ENCODE measurements at regions not wholly inside any gene's neighbourhood (a gene's known extent, or its start where the extent isn't known, plus 50 kb on each side); places are given as distances from the start of the nearest gene placed in this dataset.
A peak's percentile ranks its signal among the peaks of the same experiment; 100 is the strongest.

GRCh38 chr9:86788456-86788855 is 158.8 kb downstream of the GAS1 start:
- Histone ChIP-seq H4K20me1 (ENCODE audit: insufficient read depth) (no peaks in the 10 kb centered on the region), H3F3A (replicated peaks; ENCODE audit: insufficient read depth) (no peaks in the 10 kb centered on the region), H3K4me2 (no peak overlapping the region), H3K9ac (no peak overlapping the region), H2AFZ (ENCODE audit: low read depth) (no peak overlapping the region), H3K4me1 (ENCODE audit: control insufficient read depth in 1 of 2, insufficient read depth in 2 of 2, low read depth in 1 of 2, low read length in 1 of 2) (no peaks in the 10 kb centered on the region; a peak in 1 of 4 replicates), H3K27me3 (ENCODE audit: insufficient read depth) (no peaks in the 10 kb centered on the region), H3K9me2 (no peaks in the 10 kb centered on the region), H3K36me3 (replicated peaks in 1 of 2; ENCODE audit: control insufficient read depth in 1 of 2, insufficient read depth in 2 of 2, low read length in 1 of 2) (no peaks in the 10 kb centered on the region), H3K9me3 (no peaks in the 10 kb centered on the region), H3K27ac (ENCODE audit: low read depth in 2 of 2, low read length in 1 of 2) (no peak overlapping the region), H3K4me3 (ENCODE audit: low read depth in 2 of 2, low read length in 1 of 2) (no peak overlapping the region), H3K79me2 (ENCODE audit: insufficient read depth) (no peaks in the 10 kb centered on the region)
- ChIA-PET CTCF (no interaction called here), POLR2A (no interaction called here)
- WGBS (ENCODE audit: low lambda C conversion rate): 72% methylated on average over 9 of the region's 9 CpGs
- no peak for DNase-seq
- TF ChIP-seq FOSL2 (IDR thresholded peaks at IDR 0.05; ENCODE audit: borderline replicate concordance, low read depth) (no peak), TCF12 (IDR thresholded peaks at IDR 0.05) (no peak)

- H3K79me2 ChIP-seq (ENCODE audit: insufficient read depth): no peaks in the 10 kb centered on the region
- 71% methylated on average over 3 of the region's 3 CpGs for WGBS (ENCODE audit: low lambda C conversion rate)
- H3F3A ChIP-seq (replicated peaks; ENCODE audit: insufficient read depth): no peaks in the 10 kb centered on the region
- TF ChIP-seq EP300 (IDR thresholded peaks at IDR 0.05; ENCODE audit: borderline replicate concordance in 1 of 2, low read depth in 1 of 2, low read length in 1 of 2): no peak
- ChIA-PET POLR2A (no interaction called here), CTCF (no interaction called here)
- no peak for DNase-seq
- H2AFZ ChIP-seq (ENCODE audit: low read depth): no peak overlapping the region
- no peak overlapping the region for H3K9ac ChIP-seq
- H3K4me2 ChIP-seq: no peak overlapping the region
- no peaks in the 10 kb centered on the region for H3K36me3 ChIP-seq (replicated peaks in 1 of 2; ENCODE audit: control insufficient read depth in 1 of 2, insufficient read depth in 2 of 2, low read length in 1 of 2)
- H3K27ac ChIP-seq (ENCODE audit: low read depth in 2 of 2, low read length in 1 of 2): no peak overlapping the region
- no peaks in the 10 kb centered on the region for H4K20me1 ChIP-seq (ENCODE audit: insufficient read depth)
- H3K9me2 ChIP-seq: no peaks in the 10 kb centered on the region; the same call in 1 of the 2 replicates
- H3K4me3 ChIP-seq (ENCODE audit: low read depth in 2 of 2, low read length in 1 of 2): no peak overlapping the region
- H3K27me3 ChIP-seq (ENCODE audit: insufficient read depth): no peaks in the 10 kb centered on the region
- no peaks in the 10 kb centered on the region for H3K4me1 ChIP-seq (ENCODE audit: control insufficient read depth in 1 of 2, insufficient read depth in 2 of 2, low read depth in 1 of 2, low read length in 1 of 2)
- H3K9me3 ChIP-seq: no peaks in the 10 kb centered on the region
Observed at GRCh38 chr9:86783884-86784283, 163.4 kb downstream of the GAS1 start.

- 67% methylated on average over 2 of the region's 2 CpGs for WGBS (ENCODE audit: low lambda C conversion rate)
- Histone ChIP-seq H3K9me2 (no peaks in the 10 kb centered on the region; the same call in 1 of the 2 replicates), H3K9me3 (no peaks in the 10 kb centered on the region), H3K79me2 (ENCODE audit: insufficient read depth) (no peaks in the 10 kb centered on the region), H3K4me3 (ENCODE audit: low read depth in 2 of 2, low read length in 1 of 2) (no peak overlapping the region), H2AFZ (ENCODE audit: low read depth) (no peak overlapping the region), H3K9ac (no peak overlapping the region), H3K27me3 (ENCODE audit: insufficient read depth) (no peaks in the 10 kb centered on the region), H3K4me2 (no peak overlapping the region), H3K4me1 (ENCODE audit: control insufficient read depth in 1 of 2, insufficient read depth in 2 of 2, low read depth in 1 of 2, low read length in 1 of 2) (no peaks in the 10 kb centered on the region), H3K36me3 (replicated peaks in 1 of 2; ENCODE audit: control insufficient read depth in 1 of 2, insufficient read depth in 2 of 2, low read length in 1 of 2) (no peaks in the 10 kb centered on the region), H4K20me1 (ENCODE audit: insufficient read depth) (no peaks in the 10 kb centered on the region), H3F3A (replicated peaks; ENCODE audit: insufficient read depth) (no peaks in the 10 kb centered on the region), H3K27ac (ENCODE audit: low read depth in 2 of 2, low read length in 1 of 2) (no peak overlapping the region)
- no peak for DNase-seq
- TF ChIP-seq MXI1 (IDR thresholded peaks at IDR 0.05; ENCODE audit: low read depth, low read length) (no peak), MEF2A (IDR thresholded peaks at IDR 0.05; ENCODE audit: borderline replicate concordance, low read depth) (no peak), TAF1 (IDR thresholded peaks at IDR 0.05; ENCODE audit: borderline replicate concordance, low read depth, low read length) (no peak)
- CTCF ChIA-PET: no interaction called here
- POLR2A ChIA-PET: no interaction called here
Observed at GRCh38 chr9:86782831-86783230, 164.5 kb downstream of the GAS1 start.

- no peaks in the 10 kb centered on the region for H3K27me3 ChIP-seq (ENCODE audit: insufficient read depth)
- no peak overlapping the region for H3K27ac ChIP-seq (ENCODE audit: low read depth in 2 of 2, low read length in 1 of 2)
- no peaks in the 10 kb centered on the region for H4K20me1 ChIP-seq (ENCODE audit: insufficient read depth)
- WGBS (ENCODE audit: low lambda C conversion rate): 68% methylated on average over 3 of the region's 3 CpGs
- H3K4me3 ChIP-seq (ENCODE audit: low read depth in 2 of 2, low read length in 1 of 2): no peak overlapping the region
- no peaks in the 10 kb centered on the region for H3K9me3 ChIP-seq
- no peak for DNase-seq
- POLR2A ChIA-PET: no interaction called here
- no peaks in the 10 kb centered on the region; the same call in 1 of the 2 replicates for H3K9me2 ChIP-seq
- CTCF ChIA-PET: no interaction called here
- no peaks in the 10 kb centered on the region for H3K4me1 ChIP-seq (ENCODE audit: control insufficient read depth in 1 of 2, insufficient read depth in 2 of 2, low read depth in 1 of 2, low read length in 1 of 2)
- H3K36me3 ChIP-seq (replicated peaks in 1 of 2; ENCODE audit: control insufficient read depth in 1 of 2, insufficient read depth in 2 of 2, low read length in 1 of 2): no peaks in the 10 kb centered on the region
- no peak overlapping the region for H3K4me2 ChIP-seq
- H3F3A ChIP-seq (replicated peaks; ENCODE audit: insufficient read depth): no peaks in the 10 kb centered on the region
- H2AFZ ChIP-seq (ENCODE audit: low read depth): peak overlapping the region; percentile 35; the same call in 1 of the 2 replicates
- no peaks in the 10 kb centered on the region for H3K79me2 ChIP-seq (ENCODE audit: insufficient read depth)
- H3K9ac ChIP-seq: no peak overlapping the region
- TF ChIP-seq GABPA (IDR thresholded peaks at IDR 0.05; ENCODE audit: low read depth) (no peak), NRF1 (IDR thresholded peaks at IDR 0.05; ENCODE audit: low read depth, low read length) (no peak), RXRA (IDR thresholded peaks at IDR 0.05; ENCODE audit: borderline replicate concordance, low read depth) (no peak), JUND (IDR thresholded peaks at IDR 0.05) (no peak), GATA2 (CRISPR knock-in tag; IDR thresholded peaks at IDR 0.05) (no peak), NFIC (IDR thresholded peaks at IDR 0.05; ENCODE audit: borderline replicate concordance) (no peak), EZH2phosphoT487 (IDR thresholded peaks at IDR 0.05; ENCODE audit: borderline replicate concordance, low read depth) (no peak), FOXM1 (IDR thresholded peaks at IDR 0.05; ENCODE audit: low read depth) (no peak), ZBTB33 (IDR thresholded peaks at IDR 0.05; ENCODE audit: borderline replicate concordance, low read depth) (no peak), POLR2AphosphoS5 (IDR thresholded peaks at IDR 0.05; ENCODE audit: low read depth, low read length) (no peak), RAD21 (IDR thresholded peaks at IDR 0.05; ENCODE audit: low read length) (no peak), TAF1 (IDR thresholded peaks at IDR 0.05; ENCODE audit: borderline replicate concordance, low read depth, low read length) (no peak)
Observed at GRCh38 chr9:86778761-86779160, 168.5 kb downstream of the GAS1 start.

Measured in SK-N-SH (cell line).